Left ventricle myocardium inferior (tissue), 1 donor: ENCODE measurements at regions not wholly inside any gene's neighbourhood (a gene's known extent, or its start where the extent isn't known, plus 50 kb on each side); places are given as distances from the start of the nearest gene placed in this dataset.

Source experiments
- DNase-seq: peaks from one replicate; pipeline ENCODE4 v3.0.0-alpha.2; 2020
- H3K27ac ChIP-seq: fragments of 200-600 bp; replicated peaks from 2 replicates; pipeline ENCODE4 v1.8.0; 2021
- H3K27me3 ChIP-seq: fragments of 200-600 bp; 2 replicates; pipeline ENCODE4 v1.8.0; 2021; ENCODE audit warnings: low read depth
- H3K36me3 ChIP-seq: fragments of 200-600 bp; 2 replicates; pipeline ENCODE4 v1.8.0; 2021
- H3K4me1 ChIP-seq: fragments of 200-600 bp; 2 replicates; pipeline ENCODE4 v1.8.0; 2021
- H3K4me3 ChIP-seq: fragments of 200-600 bp; 2 replicates; pipeline ENCODE4 v1.8.0; 2021; ENCODE audit warnings: mild to moderate bottlenecking, moderate library complexity
- H3K9me3 ChIP-seq: fragments of 200-600 bp; replicated peaks from 2 replicates; pipeline ENCODE4 v1.8.0; 2021
- intact Hi-C: fragments of 100-400 bp; cut with micrococcal nuclease; formaldehyde crosslinking; loops from one replicate; pipeline ENCODE4 v1.11.0; 2022
- TF ChIP-seq, protein P1 (sequence below): fragments of 200-600 bp; IDR thresholded peaks from 2 replicates; pipeline ENCODE4 v1.8.0; 2021; ENCODE audit warnings: antibody characterized with exemption, mild to moderate bottlenecking, borderline replicate concordance
- donor health status: DM: no; HTN: yes; CAD: no; lungs with severe emphysema.

- Histone ChIP-seq H3K4me3 (no peak overlapping the region), H3K27me3 (peaks cover 66% of the 10 kb centered on the region), H3K9me3 (no peaks in the 10 kb centered on the region), H3K27ac (no peak overlapping the region), H3K36me3 (no peaks in the 10 kb centered on the region), H3K4me1 (no peaks in the 10 kb centered on the region)
- TF ChIP-seq, protein P1, sequence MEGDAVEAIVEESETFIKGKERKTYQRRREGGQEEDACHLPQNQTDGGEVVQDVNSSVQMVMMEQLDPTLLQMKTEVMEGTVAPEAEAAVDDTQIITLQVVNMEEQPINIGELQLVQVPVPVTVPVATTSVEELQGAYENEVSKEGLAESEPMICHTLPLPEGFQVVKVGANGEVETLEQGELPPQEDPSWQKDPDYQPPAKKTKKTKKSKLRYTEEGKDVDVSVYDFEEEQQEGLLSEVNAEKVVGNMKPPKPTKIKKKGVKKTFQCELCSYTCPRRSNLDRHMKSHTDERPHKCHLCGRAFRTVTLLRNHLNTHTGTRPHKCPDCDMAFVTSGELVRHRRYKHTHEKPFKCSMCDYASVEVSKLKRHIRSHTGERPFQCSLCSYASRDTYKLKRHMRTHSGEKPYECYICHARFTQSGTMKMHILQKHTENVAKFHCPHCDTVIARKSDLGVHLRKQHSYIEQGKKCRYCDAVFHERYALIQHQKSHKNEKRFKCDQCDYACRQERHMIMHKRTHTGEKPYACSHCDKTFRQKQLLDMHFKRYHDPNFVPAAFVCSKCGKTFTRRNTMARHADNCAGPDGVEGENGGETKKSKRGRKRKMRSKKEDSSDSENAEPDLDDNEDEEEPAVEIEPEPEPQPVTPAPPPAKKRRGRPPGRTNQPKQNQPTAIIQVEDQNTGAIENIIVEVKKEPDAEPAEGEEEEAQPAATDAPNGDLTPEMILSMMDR: no peak
- no peak for DNase-seq
- intact Hi-C loops: no loop called here
These were observed 114.4 kb upstream of the PPP1R26 start for GRCh38 chr9:135365013-135365768.

DNA sequence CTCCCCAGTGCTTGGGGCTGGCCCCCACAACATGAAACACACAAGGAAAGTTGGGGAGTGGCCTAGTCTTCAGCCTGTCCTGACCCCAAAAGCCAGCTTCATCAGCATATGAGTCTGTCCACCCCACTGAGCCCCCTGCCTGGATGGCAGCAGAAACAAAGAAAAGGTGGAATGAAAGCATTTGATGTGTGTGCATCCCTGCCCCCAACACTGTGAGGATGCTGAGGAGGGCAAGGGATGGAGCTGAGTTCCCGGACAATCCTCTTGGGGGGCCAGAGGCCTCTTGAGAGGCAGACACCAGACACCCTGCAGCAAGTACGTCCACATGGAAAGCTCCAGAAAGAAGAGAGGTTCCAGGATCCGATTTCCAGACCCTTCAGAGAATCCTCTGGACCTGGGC is 113.5 kb upstream of the PPP1R26 start:
- intact Hi-C loops: no loop called here

GRCh38 chr9:135369412-135369990 is 110.1 kb upstream of the PPP1R26 start:
- TF ChIP-seq, protein P1: no peak
- DNase-seq: no peak
- no peaks in the 10 kb centered on the region for H3K4me1 ChIP-seq
- intact Hi-C loops: no loop called here
- peaks cover 87% of the 10 kb centered on the region for H3K27me3 ChIP-seq
- H3K36me3 ChIP-seq: no peaks in the 10 kb centered on the region
- H3K9me3 ChIP-seq: no peaks in the 10 kb centered on the region
- no peak overlapping the region for H3K4me3 ChIP-seq
- H3K27ac ChIP-seq: no peak overlapping the region

More for the DNA sequence above, 113.5 kb upstream of the PPP1R26 start:
- DNase-seq: no peak
- Histone ChIP-seq H3K27ac (no peak overlapping the region), H3K4me1 (no peaks in the 10 kb centered on the region), H3K27me3 (peaks cover 66% of the 10 kb centered on the region), H3K36me3 (no peaks in the 10 kb centered on the region), H3K4me3 (no peak overlapping the region), H3K9me3 (no peaks in the 10 kb centered on the region)
- TF ChIP-seq, protein P1: no peak

GRCh38 chr9:135370411-135371375 is 108.9 kb upstream of the PPP1R26 start:
- no peak for DNase-seq
- intact Hi-C loops: no loop called here
- Histone ChIP-seq H3K9me3 (no peaks in the 10 kb centered on the region), H3K27ac (no peak overlapping the region), H3K27me3 (peaks cover 97% of the 10 kb centered on the region), H3K4me3 (no peak overlapping the region), H3K36me3 (no peaks in the 10 kb centered on the region), H3K4me1 (no peaks in the 10 kb centered on the region)
- TF ChIP-seq, protein P1: no peak

GRCh38 chr9:135371535-135371934 is 108.0 kb upstream of the PPP1R26 start:
- H3K27me3 ChIP-seq: peaks cover 97% of the 10 kb centered on the region
- TF ChIP-seq, protein P1: no peak
- DNase-seq: no peak
- no peak overlapping the region for H3K27ac ChIP-seq
- intact Hi-C loops: no loop called here
- H3K4me1 ChIP-seq: no peaks in the 10 kb centered on the region
- H3K9me3 ChIP-seq: no peaks in the 10 kb centered on the region
- no peak overlapping the region for H3K4me3 ChIP-seq
- no peaks in the 10 kb centered on the region for H3K36me3 ChIP-seq
